Adipose tissue (tissue), 3 donors: ENCODE measurements at regions not wholly inside any gene's neighbourhood (a gene's known extent, or its start where the extent isn't known, plus 50 kb on each side); places are given as distances from the start of the nearest gene placed in this dataset.

Experiments
- H3K27ac ChIP-seq: one replicate; pipeline ENCODE4 v1.5.1; 2013; ENCODE audit warnings: low read depth, low read length
- WGBS, 3 donors: extraction: QIAGEN DNeasy Blood & Tissue Kit; methylation state at CpG; one replicate each; pipeline ENCODE4 v1.1.7; 2013; 5-methylcytosine and 5-hydroxymethylcytosine counted together
- donor health status: healthy with polysubstance abuse.
- donor health status: Bipolar disorder and iron deficiency.
- donor health status: healthy.

DNA sequence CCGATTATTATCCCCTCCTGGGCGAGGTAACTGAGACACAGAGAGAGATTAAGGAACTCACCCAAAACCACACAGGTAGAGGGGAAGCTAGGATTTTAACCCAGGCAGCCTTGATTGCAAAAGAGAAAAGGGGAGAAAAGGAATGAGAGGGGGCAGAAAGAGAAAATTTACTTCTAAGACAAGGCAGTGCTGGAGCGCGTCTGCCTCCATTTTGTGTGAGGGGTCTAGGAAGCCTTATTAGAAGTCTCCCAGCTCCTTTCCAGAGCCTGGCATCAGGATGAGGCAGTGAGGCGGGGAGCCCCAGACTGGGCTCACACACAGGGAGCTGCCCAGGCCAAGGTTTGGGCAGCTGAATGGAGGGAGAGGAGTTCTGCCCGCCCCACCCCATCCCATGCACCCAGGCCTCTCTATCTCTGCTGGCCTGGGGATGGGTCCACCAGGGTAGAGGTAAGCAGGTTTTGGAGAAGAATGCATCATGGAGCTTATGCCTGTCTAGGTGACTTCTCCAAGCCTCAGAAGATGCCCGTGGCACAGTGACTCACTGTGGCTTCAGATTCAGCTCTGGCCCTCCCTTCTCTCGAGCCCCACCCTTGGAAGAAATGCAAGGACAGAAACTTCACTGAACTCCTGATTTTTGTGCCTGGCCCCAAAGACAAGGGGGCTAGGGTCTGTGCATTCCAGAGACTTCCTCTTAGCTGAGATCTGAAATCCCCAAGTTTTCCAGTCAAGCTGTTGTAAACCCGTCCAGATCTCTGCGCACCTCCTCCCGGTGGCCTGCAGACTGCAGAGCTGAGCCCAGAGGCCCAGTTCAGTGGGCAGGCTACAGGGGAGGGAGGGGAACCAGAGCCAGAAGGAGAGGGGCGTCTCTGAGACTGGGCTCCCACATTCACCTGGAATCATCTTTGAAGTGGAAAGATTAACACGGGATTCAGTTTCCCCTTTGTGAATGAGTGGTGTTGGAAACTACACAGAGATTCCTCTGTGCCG lies 95.1 kb upstream of the CDH5 start:
- no peak overlapping the region for H3K27ac ChIP-seq
- 81 to 89% (median 84%) methylated on average over 14 of the region's 14 CpGs for WGBS, 3 donors

DNA sequence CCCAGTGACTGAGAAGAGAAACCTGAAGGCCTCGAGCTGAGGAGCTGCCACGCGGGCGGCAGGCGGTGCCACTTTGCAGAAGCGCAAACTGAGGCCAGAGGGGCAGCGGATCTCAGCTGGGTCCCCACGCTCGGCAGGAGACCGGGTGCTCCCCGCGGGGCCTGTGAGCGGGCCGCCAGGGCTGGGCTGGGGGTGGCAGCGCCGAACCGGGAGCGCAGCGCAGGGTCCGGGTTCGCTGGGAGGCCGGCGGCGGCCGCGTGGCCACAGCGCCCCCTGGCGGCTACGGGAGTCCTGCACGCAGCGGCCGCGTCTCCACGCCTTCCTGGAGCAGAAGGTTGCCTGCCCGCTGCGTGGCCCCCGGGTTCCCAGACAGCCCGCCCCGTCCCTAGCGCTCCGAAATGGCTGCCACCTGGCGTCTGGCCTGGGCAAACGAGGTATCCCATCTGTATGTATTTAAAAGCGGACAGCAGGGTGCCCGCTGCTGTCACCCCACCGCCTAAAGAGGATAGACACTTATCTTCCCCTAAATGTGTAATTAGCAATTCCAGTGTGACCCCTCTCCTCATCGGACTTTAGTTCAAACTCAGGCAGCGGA lies 96.1 kb upstream of the CDH5 start:
- 8 to 11% (median 11%) methylated on average over 48 of the region's 48 CpGs for WGBS, 3 donors
- no peak overlapping the region for H3K27ac ChIP-seq

DNA sequence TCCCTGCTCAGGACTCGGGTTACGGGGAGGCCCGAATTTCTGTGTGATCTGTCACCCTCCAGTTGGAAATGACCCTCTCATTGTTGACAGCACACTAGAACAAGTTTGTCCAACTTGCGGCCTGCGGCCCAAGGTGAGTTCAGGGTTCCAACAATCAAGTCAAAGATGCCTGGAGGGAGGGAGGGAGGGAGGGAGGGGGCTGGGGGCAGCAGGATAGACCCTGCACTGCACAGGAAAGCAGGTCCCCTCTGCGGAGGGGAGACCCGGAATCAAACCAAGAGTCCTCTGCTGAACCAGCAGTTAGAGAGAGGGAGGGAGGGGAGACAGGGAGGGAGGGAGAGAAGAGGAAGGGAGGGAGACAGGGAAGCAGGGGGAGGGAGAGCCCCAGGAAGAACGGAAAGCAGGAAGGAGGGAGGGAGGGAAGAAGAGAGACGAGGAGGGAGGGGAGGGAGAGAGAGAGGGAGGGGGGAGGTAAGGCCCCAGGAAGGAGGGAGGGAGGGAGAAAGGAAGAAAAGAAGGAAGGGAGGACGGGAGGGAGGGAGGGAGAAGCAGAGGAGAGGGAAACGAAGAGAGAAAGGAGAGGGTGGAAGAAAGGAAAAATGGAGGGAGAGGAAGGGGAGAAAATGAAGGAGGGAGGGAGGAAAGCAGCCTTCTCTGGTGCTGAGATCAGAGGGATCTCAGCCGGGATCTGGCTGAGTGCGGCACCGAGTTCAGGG lies 96.7 kb upstream of the CDH5 start:
- H3K27ac ChIP-seq: no peak overlapping the region
- WGBS, 3 donors: 51 to 53% (median 52%) methylated on average over 14 of the region's 14 CpGs

DNA sequence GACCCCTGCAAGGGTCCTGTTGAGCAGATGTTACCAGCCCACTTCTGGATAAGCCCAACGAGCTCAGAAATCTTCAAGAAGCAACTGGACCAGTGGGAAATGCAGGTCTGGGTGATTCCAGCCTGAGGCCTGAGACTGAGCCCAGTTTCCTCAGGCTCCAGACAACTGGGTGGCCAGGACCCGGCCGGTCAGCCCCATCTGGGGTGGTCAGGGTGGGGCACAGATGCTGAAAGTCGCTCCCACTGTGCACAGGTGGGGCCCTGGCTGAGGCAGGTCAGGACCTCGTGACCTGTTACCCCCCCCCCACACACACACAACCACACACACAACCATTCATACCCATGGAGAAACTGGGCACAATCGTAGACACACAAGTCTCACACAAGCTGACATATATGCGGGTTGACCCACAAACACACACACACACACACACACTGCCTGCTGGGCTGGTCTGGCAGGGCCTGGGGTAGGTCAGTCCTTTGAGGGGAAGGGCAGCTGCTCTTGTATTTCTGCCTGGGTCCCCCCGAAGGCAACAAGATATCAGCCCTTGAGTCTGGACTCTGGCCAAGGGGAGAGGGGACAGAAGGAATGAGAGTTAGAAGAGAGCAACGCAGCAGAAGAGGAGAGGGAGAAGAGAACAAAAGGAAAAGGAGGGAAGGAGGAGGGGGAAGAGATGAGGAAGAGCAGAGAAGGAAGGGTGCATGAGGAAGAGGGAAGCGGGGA lies 99.0 kb upstream of the CDH5 start:
- WGBS, 3 donors: 68 to 74% (median 74%) methylated on average over 10 of the region's 10 CpGs
- H3K27ac ChIP-seq: no peak overlapping the region

DNA sequence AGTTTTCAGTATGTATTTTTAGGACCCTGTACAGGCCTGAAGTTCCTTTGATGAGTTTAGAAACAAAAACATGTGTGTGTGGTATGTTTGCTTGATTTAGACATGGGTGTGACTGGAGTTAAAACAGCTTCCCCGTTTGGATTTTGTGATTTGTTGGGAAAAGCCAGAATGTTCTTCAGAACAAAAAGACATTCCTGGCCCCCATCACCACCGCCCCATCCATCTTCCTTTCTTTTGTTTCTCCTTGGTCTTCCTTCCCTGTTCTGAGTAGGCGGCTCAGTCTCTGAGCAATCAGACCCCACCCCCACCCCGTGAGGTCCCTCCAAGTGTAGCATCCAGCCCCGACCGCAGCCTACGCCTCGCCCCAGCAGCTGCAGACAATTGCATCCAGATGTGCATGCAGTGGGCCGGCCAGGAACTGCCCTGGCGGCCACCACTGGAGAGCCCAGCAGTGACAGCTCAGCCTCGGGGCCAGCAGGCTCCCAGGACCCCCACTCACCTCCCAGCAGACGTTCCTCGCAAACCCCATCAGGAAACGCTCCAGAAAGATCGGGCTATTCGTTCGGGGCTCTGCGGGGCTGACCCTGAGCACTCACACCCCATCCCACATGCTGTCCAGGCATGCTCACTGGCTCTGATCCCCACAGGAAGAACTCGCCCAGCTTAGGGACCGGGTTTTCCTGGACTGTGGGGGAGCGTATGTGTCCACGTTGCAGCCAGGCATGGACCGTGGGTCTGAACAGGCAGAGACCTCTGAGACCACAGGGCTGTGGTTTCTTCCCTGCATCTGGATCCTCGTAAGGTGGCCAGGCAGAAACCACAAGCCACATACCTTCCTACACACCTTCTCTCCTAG lies 99.8 kb upstream of the CDH5 start:
- 16 to 52% (median 19%) methylated on average over 23 to 24 of the region's 24 CpGs for WGBS, 3 donors
- H3K27ac ChIP-seq: no peak overlapping the region

DNA sequence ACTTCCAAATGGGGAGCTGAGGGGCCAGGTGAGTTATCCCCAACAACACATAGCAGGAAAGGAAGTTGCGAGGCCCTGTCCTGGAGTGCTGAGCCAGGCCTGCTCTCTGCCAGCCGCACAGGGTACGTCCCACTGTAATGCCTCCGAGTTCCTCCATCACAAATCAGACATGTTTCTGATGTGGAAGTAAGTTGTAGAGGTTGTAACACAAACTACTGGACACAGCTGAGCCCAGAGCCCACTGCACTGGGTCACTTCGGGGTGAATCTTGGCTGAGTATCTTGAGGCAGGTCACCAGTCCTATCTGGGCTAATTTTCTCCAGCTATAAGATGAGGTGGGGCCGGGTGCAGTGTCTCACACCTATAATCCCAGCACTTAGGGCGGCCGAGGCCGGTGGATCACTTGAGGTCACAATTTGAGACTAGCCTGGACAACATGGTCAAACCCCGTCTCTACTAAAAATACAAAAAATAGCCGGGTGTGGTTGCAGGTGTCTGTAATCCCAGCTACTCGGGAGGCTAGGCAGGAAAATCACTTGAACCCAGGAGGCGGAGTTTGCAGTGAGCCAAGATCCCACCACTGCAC lies 100.8 kb upstream of the CDH5 start:
- H3K27ac ChIP-seq: no peak overlapping the region
- 86 to 94% (median 93%) methylated on average over 13 of the region's 13 CpGs for WGBS, 3 donors

DNA sequence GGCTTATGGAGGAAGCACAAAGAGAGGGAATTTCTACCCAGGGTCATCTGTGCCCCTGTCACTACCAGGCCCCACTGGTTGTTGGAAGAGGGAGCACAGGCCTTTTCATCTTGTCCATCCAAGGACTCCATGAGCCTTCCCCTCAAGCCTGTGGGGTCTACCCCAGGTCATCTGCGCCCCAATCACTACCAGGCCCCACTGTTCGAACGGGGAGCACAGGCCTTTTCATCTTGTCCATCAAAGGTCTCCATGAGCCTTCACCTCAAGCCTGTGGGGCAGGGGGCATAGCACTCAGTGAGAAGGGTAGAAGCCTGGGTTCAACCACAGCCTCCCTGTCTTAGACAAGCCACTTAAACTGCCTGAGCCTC lies 101.5 kb upstream of the CDH5 start:
- H3K27ac ChIP-seq: no peak overlapping the region
- 62 to 78% (median 66%) methylated on average over 3 of the region's 3 CpGs for WGBS, 3 donors

DNA sequence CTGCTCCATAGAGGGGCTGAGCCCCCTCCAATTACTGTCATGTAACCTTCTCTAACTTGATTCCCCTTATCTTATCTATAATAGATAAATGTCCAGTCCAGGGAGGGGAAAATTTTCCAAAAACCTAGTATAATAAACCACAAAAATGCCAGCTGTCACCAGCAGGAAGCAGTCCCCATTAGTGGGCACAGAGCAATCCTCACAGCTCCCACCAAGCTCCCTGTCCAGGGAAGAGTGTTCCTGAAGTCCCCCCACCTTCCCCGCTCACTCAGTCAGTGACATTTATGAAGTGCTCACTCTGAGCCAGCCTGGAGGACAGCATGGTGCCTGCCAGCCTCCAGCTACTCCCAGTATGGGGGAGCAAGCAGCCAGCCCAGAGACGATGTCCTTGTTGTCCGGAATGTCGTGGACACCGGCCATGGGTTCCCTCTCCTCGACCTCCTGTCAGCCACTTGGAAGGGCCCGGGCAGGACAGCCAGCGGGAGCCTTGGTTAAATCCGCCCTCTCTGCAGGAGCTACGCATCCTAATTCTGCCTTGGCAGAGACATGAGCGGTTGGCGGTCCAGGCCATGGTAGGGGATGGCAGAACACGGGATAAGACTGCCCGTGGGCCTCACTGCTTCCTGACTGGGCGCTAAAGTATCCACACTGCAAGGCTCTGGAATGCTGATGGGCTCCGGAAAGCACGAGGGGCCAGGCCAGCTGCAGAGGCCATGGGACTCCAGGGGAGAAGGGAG lies 102.0 kb upstream of the CDH5 start:
- WGBS, 3 donors: 82 to 91% (median 89%) methylated on average over 17 of the region's 17 CpGs

DNA sequence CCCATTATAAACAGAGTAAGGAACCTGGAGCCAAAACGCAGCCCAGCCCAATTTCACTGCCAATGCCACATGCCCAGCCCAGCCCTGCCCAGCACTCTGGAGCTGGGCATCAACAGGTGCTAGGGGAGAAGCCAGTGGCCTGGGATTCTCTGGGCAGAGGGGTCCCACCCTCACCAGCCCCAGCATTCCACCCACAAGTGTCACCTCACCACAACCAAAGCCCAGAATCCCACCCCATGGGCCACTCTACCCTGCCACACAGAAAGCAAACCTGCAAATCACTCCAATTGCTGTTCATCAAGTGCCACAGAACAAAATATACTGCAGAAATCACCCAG lies 102.5 kb upstream of the CDH5 start:
- 78 to 96% (median 95%) methylated on average over 1 of the region's 1 CpG for WGBS, 3 donors
- H3K27ac ChIP-seq: no peak overlapping the region

More for the DNA sequence above, 102.0 kb upstream of the CDH5 start:
- H3K27ac ChIP-seq: no peak overlapping the region

DNA sequence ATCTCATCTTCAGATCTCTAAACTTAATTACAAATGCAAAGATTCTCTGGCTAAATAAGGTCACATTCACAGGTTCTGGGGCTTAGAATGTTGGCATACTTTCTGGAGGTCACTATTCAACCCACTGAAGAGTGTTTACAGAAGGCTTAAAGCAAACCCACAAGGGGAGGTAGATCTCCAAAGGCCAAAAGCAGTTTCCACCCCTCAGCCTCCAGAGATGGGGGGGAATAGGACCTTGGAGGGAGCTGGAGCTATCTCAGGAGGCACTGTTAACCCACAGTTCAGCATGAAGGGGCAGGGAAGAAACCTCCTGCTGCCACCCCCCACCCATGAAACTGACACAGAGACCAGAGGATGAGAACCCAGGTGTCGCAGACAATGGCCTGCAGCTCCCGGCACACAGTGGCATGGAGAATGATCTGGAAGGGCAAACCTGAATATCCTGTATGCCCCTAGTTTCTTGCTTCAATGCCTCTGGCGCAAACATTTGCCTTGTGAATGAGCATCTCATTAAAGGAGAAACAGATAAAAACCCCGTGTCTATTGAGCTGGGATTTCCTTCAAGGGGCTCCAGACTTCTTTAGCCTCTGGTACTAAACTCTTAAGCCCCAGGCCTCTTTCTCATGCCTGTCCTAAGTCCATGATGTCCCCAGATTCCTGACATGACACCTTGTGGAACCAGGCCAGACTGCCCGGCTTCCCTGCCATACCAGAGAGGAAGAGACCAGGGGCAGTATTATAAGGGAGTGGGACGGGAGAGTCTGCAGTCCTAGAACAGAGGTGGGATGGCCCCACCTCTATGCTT lies 103.1 kb upstream of the CDH5 start:
- 90 to 94% (median 93%) methylated on average over 6 of the region's 6 CpGs for WGBS, 3 donors
- H3K27ac ChIP-seq: no peak overlapping the region

DNA sequence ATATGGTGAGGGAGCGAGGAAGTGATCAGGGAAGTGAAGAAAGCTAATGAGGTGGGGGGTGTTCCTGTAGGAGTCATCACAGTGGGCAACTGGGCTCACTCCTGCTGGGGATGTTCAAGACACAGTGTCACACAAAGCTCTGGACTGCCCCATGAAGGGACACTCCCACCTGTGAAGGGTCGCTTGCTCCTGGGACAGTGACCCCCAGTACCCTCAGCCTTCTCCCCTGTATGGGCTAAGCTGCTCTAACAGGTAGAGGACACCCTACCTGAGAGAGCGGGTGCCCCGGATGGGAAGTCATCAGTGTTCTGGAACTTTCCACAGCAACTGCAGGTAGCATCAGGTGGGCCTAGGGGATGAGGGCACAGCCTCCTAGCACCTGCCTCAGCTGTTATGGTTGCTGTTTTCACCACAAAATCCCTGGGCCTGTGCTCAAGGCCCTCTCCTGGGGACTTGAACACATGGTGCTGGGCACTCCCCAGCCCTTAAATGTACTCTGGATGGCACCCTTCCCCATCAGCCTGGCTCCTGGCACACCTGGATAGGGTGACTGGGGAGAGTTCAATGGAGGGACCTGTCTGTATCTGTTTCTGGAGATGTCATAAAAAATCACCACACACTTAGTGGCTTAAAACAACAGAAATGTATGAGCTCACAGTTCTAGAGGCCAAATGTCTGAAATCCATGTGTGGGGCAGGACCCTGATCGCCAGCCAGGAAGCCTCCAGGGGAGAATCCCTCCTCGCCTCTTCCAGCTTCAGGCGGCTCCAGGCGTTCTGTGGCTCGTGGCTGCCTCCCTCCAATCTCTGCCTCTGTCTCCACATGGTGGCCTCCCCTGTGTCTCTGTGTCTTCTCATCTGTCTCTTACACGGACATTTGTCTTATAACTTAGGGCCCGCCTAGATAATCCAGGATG lies 104.0 kb upstream of the CDH5 start:
- WGBS, 3 donors: 66 to 85% (median 71%) methylated on average over 11 of the region's 11 CpGs
- H3K27ac ChIP-seq: no peak overlapping the region

DNA sequence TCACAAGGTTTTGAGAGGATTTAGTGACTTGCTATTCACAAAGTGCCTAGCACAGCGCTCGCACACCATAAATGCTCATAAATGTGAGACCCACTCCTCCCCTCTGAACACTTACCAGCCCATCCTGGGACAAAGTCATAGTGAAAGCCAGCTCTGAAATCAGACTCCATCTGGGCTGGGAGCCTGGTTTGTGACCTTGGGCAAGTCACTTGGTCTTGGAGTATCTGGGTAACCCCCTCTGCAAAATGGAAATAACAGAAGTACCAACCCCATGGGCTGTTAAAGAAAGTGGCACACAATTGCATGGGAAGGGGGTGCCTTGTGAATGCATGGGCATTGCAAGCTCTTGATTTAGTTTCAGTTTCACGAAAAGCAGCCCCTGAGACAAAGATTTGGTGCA lies 104.7 kb upstream of the CDH5 start:
- no peak overlapping the region for H3K27ac ChIP-seq
- WGBS, 3 donors: 86 to 94% (median 88%) methylated on average over 3 of the region's 3 CpGs

DNA sequence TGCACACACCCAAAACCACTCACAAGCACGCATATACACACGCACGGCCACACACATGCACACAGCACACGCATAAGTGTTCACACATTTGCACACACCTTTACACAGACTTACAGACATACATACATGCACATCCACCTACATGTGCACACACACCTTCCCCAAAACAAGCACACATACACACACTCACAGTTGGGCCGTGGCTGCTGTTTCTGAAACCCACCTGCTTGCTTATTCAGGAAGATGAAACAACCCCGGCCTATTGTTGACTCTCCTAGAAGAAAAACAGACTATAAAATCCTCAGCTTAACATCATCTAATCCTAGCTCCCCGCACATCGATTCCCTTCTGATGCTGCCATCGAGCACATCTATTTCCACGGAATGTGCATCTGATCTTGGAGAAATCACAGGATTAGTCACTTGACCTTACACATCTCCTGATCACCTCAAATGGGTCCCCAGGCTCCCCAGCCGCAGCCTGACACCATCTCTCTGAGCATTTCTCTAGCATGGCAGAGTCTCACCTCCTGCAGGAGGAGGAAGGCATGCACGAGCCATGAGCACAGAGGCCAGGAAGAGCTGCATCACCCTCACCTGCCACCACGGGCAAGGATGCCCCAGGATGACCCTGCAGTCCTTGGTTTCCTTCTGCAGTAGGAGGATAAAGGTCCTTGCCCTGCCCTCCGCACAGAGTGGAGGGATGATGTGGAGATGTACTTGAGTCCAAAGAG lies 105.8 kb upstream of the CDH5 start:
- WGBS, 3 donors: 66 to 78% (median 75%) methylated on average over 14 of the region's 14 CpGs
- H3K27ac ChIP-seq: no peak overlapping the region

DNA sequence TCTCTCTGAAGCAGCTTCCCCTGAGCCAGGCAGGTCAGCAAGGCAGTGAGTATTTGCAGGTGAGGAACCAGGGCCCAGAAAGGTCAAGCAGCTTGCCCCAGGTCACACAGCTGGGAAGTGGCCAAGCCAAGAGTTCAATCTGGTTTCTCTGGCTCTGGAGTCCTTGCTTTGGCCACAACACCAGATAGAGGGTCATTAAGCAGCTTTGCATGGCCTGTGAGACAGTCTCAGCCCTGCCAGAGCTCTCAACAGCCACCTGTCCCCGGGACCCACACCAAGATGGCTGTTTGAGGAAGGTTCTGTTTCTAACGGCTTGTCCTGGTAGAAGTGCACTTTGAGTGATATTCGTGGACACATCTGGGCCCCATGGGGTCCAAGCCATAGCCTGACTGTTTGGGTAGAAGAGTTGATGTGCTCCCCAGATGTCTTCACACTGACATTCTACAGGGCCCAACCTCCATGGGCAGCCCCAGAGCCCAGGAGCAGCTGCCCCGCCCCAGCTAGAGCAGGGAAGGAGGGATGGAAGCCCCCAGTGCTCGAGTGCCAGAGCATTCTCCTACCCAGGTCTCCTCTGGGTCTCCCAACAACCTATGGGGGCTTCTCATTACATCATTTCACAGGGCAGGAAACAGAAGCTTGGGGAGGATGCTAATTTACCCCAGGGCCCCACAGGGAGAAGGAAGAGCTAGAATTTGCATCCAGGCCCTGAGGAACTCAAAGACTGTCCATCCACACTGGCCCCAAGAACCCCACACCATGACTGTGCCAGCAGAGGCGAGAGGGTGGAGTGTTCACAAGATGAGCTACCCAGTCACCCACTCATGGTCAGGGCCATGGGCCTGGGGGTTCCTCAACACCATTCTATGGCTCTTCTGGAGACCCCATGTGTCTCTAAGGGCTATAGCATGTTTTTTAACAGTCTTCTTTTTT lies 107.3 kb upstream of the CDH5 start:
- no peak overlapping the region for H3K27ac ChIP-seq
- 81 to 89% (median 85%) methylated on average over 6 of the region's 6 CpGs for WGBS, 3 donors
